Upper lobe of right lung (tissue), 1 donor: ENCODE measurements at regions not wholly inside any gene's neighbourhood (a gene's known extent, or its start where the extent isn't known, plus 50 kb on each side); places are given as distances from the start of the nearest gene placed in this dataset.
"Not testable (repeated sequence)": the region's sequence is repeated elsewhere in the genome, so short reads cannot be mapped to it uniquely, and the experiment has no call there.

Experiments
- ATAC-seq: fragments of 200-7000 bp; cut with Tn5 transposase; one replicate; pipeline ENCODE4 v1.9.1; 2020; ENCODE audit warnings: mild to moderate bottlenecking, moderate library complexity
- DNase-seq: peaks from one replicate; pipeline ENCODE4 v3.0.0-alpha.2; 2020
- H3K27ac ChIP-seq: fragments of 200-600 bp; one replicate; pipeline ENCODE4 v1.8.0; 2022
- H3K27me3 ChIP-seq: fragments of 200-600 bp; one replicate; pipeline ENCODE4 v1.8.0; 2022; ENCODE audit warnings: mild to moderate bottlenecking
- H3K36me3 ChIP-seq: fragments of 200-600 bp; one replicate; pipeline ENCODE4 v1.8.0; 2022
- H3K4me1 ChIP-seq: fragments of 200-600 bp; one replicate; pipeline ENCODE4 v1.8.0; 2022
- H3K4me3 ChIP-seq: fragments of 200-600 bp; one replicate; pipeline ENCODE4 v1.8.0; 2022; ENCODE audit warnings: mild to moderate bottlenecking
- H3K9me3 ChIP-seq: fragments of 200-600 bp; one replicate; pipeline ENCODE4 v1.8.0; 2022
- CTCF ChIP-seq: fragments of 200-600 bp; IDR thresholded peaks from one replicate; pipeline ENCODE4 v1.8.0; 2022; ENCODE audit warnings: antibody characterized with exemption
- intact Hi-C: fragments of 100-400 bp; cut with DNase I; formaldehyde crosslinking; loops from one replicate; pipeline ENCODE4 v1.11.0; 2022
- donor health status: DM: no; HTN: yes; CAD: no; lungs with severe emphysema.

GRCh38 chr3:102354818-102355515 is 79.8 kb upstream of the ZPLD1 start:
- ATAC-seq (no peak), DNase-seq (no peak)
- intact Hi-C loops: no loop called here
- H3K4me1 ChIP-seq: no peaks in the 10 kb centered on the region
- TF ChIP-seq CTCF: no peak
- H3K27me3 ChIP-seq: no peaks in the 10 kb centered on the region
- H3K9me3 ChIP-seq: no peaks in the 10 kb centered on the region
- no peaks in the 10 kb centered on the region for H3K36me3 ChIP-seq
- H3K4me3 ChIP-seq: no peak overlapping the region
- no peak overlapping the region for H3K27ac ChIP-seq

GRCh38 chr3:102356506-102356905 is 78.3 kb upstream of the ZPLD1 start:
- intact Hi-C loops: no loop called here
- no peaks in the 10 kb centered on the region for H3K27me3 ChIP-seq
- no peaks in the 10 kb centered on the region for H3K36me3 ChIP-seq
- TF ChIP-seq CTCF: no peak
- H3K27ac ChIP-seq: no peak overlapping the region
- no peak overlapping the region for H3K4me3 ChIP-seq
- DNase-seq (no peak), ATAC-seq (no peak)
- no peaks in the 10 kb centered on the region for H3K4me1 ChIP-seq
- no peaks in the 10 kb centered on the region for H3K9me3 ChIP-seq

DNA sequence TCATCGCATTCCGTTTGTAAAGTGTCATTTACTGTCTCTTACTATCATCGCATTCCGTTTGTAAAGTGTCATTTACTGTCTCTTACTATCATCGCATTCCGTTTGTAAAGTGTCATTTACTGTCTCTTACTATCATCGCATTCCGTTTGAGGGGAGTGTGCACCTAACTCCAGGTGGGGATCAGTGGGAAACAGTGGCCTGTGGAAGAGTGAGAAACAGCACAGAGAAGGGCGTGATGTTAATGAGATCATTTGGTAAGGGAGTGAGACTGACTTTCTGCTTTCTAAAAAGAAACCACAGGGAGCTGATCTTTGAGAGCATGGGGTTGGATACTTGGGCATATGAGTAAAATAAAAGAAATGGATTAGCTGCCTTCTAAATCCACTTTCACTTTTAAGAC is 77.5 kb upstream of the ZPLD1 start:
- intact Hi-C loops, H3K4me3 ChIP-seq, H3K27ac ChIP-seq, H3K4me1 ChIP-seq, H3K9me3 ChIP-seq, H3K27me3 ChIP-seq, H3K36me3 ChIP-seq, DNase-seq, ATAC-seq: not testable (repeated sequence)

- Histone ChIP-seq H3K36me3 (no peaks in the 10 kb centered on the region), H3K4me1 (no peaks in the 10 kb centered on the region), H3K27ac (no peak overlapping the region), H3K27me3 (no peaks in the 10 kb centered on the region), H3K9me3 (no peaks in the 10 kb centered on the region), H3K4me3 (no peak overlapping the region)
- intact Hi-C loops: no loop called here
- TF ChIP-seq CTCF: no peak
- DNase-seq (no peak), ATAC-seq (no peak)
Observed at GRCh38 chr3:102360183-102360860, 74.5 kb upstream of the ZPLD1 start.

DNA sequence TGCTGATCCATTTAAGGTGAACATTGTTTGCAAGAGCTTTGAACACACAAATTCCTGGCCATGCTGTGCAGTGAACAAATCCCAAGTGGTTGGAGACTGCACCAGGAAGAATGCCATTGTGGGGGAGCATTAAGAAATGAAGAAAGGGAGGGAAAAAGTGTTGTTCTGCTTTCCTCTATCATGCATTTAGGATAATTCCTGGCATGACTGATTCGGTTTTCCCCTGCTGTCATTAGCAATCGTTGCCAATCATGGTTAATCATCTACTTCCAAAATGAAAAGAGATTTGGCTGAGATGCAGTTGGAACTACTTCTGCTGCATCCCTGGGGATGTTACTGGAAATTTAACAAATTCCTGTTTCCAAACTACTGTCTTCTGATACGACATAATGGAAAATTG is 73.7 kb upstream of the ZPLD1 start:
- DNase-seq (no peak), ATAC-seq (no peak)
- intact Hi-C loops: no loop called here
- Histone ChIP-seq H3K27me3 (no peaks in the 10 kb centered on the region), H3K36me3 (no peaks in the 10 kb centered on the region), H3K27ac (no peak overlapping the region), H3K4me3 (no peak overlapping the region), H3K9me3 (no peaks in the 10 kb centered on the region), H3K4me1 (no peaks in the 10 kb centered on the region)
- no peak for TF ChIP-seq CTCF

- ATAC-seq, H3K36me3 ChIP-seq, H3K4me3 ChIP-seq, DNase-seq, H3K9me3 ChIP-seq, H3K27me3 ChIP-seq, intact Hi-C loops, H3K27ac ChIP-seq, H3K4me1 ChIP-seq: not testable (repeated sequence)
Observed at GRCh38 chr3:102366116-102366515, 68.7 kb upstream of the ZPLD1 start.
